Hepatocyte (in vitro differentiated cells): ENCODE measurements at regions not wholly inside any gene's neighbourhood (a gene's known extent, or its start where the extent isn't known, plus 50 kb on each side); places are given as distances from the start of the nearest gene placed in this dataset.

Experiments
- CTCF ChIP-seq: fragments of 200-600 bp; sonication (generic); IDR thresholded peaks from 2 replicates; pipeline ENCODE4 v1.5.1; 2016; ENCODE audit warnings: antibody characterized with exemption, mild to moderate bottlenecking; ENCODE audit not compliant: poor library complexity
- EZH2 ChIP-seq: fragments of 200-600 bp; sonication (generic); IDR thresholded peaks from 2 replicates; pipeline ENCODE4 v1.6.1; 2016; ENCODE audit warnings: antibody characterized with exemption, mild to moderate bottlenecking, borderline replicate concordance

- TF ChIP-seq CTCF = no peak
- no peak for TF ChIP-seq EZH2
These were observed 431.2 kb upstream of the FBXO33 start for GRCh38 chr14:39863441-39863840.
